SHP77 (cell line): ENCODE measurements at regions not wholly inside any gene's neighbourhood (a gene's known extent, or its start where the extent isn't known, plus 50 kb on each side); places are given as distances from the start of the nearest gene placed in this dataset.
"Not testable (repeated sequence)": the region's sequence is repeated elsewhere in the genome, so short reads cannot be mapped to it uniquely, and the experiment has no call there.

Experiments
- DNase-seq, 2 experiments: peaks; one replicate each; lab custom pipeline; 2025; lab: John Stamatoyannopoulos, UW

DNA sequence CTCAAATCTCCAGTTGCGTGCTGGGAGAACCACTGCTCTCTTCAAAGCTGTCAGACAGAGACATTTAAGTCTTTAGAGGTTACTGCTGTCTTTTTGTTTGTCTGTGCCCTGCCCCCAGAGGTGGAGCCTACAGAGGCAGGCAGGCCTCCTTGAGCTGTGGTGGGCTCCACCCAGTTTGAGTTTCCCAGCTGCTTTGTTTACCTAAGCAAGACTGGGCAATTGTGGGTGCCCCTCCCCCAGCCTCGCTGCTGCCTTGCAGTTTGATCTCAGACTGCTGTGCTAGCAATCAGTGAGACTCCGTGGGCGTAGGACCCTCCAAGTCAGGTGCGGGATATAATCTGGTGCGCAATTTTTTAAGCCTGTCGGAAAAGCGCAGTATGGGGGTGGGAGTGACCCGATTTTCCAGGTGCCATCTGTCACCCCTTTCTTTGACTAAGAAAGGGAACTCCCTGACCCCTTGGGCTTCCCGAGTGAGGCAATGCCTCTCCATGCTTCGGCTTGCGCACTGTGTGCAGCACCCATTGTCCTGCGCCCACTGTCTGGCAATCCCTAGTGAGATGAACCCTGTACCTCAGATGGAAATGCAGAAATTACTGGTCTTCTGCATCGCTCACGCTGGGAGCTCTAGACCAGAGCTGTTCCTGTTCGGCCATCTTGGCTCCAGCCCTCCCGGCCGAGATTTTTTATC, 414.8 kb upstream of the SYNCRIP start:
- peak; percentile 10 to 46 for DNase-seq

DNA sequence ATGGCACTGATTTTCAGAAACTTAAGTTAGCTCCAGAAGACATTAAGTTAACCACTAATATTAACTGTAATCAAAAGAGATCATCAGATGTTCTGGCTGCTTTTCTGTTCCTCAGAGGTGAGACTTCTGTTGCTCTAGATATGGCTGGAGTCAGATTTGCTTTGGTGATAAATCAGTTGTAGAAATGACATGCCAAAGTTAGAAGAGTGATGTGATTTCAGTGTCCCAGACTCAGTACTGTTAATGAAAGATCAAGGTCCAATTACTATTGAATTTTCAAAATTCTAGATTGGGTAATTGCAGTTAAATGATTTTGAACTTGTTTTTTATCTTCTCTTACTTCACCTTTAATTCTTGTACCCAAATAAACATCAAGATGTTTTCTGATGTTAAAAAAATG, 402.4 kb upstream of the SYNCRIP start:
- no peak for DNase-seq

DNA sequence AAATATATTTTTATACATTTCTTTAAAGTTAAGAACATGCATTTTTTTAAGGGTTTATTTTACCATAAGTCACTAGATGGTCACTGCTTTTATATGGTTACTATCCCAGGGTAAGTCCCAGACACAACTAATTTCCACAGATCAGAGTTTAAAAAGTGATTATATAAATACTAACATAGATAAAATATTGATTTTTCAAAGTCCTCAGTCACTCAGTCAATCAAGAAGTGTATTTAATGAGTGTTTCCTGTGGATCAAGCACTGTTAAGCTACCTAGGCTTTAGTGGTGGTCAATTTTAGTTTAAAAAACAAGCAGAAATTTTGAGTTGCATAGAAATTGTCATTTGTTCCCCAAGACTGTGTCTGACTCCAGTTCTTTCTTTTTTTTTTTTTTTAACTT, 399.5 kb upstream of the SYNCRIP start:
- no peak for DNase-seq

DNA sequence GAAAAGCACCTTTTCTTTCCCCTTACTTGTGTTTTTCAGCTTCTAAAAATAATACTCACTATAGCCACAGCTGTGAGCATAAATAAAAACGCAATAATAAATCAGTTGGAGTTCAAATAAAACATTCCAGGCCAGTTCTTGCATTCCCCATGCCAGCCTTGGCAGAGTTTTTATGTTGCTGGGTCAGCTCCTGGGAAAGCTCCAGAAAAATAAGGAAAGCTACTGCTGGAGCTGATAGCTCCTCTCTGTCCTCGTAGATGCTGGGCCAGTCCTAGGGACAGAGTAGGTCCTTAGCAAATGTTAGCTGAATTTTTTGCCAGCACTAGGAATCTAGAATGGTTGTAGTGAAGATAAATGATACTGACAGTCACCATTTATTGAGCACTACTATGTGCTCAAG, 389.0 kb upstream of the SYNCRIP start:
- no peak for DNase-seq

DNA sequence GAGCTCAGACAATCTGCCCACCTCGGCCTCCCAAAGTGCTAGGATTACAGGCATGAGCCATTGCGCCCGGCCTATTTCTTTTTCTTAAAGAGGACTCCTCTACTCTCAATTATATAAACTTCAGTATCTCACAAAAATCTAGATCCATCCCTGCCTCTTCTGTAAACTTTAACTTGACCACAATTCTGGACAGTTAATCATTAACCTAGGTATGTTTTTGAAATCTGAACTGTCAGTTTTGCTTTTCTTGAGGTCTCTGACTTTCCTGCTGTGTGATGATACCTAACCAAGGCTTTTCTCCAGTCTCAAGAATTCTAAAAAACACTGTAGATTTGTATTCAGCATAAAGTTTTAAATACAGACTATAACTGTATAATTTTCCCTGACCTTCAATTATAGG, 388.2 kb upstream of the SYNCRIP start:
- no peak for DNase-seq

DNA sequence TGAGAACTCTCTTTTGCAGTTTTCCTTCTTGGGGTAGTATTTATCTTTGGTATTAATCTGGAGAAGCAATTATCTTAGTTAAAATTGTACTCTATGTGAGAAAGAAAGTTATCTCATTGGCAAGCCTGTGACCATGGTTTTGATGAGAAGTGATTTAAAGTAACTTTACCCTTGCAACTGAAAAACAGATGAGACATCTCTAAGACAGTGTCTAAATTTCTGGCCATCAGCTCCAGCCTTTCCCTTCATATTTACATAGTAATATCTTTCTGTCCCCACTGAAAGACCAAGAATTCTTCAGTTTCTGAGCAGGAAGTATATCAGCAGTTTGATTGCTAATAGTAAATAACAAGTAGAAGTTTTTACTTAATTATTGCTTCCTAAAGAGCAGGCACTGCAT, 386.1 kb upstream of the SYNCRIP start:
- no peak for DNase-seq

DNA sequence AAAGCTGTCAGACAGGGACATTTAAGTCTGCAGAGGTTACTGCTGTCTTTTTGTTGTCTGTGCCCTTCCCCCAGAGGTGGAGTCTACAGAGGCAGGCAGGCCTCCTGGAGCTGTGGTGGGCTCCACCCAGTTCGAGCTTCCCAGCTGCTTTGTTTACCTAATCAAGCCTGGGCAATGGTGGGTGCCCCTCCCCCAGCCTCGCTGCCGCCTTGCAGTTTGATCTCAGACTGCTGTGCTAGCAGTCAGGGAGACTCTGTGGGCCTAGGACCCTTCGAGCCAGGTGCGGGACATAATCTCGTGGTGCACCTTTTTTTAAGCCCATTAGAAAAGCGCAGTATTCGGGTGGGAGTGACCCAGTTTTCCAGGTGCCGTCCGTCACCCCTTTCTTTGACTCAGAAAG, 384.2 kb upstream of the SYNCRIP start:
- not testable (repeated sequence) for DNase-seq

DNA sequence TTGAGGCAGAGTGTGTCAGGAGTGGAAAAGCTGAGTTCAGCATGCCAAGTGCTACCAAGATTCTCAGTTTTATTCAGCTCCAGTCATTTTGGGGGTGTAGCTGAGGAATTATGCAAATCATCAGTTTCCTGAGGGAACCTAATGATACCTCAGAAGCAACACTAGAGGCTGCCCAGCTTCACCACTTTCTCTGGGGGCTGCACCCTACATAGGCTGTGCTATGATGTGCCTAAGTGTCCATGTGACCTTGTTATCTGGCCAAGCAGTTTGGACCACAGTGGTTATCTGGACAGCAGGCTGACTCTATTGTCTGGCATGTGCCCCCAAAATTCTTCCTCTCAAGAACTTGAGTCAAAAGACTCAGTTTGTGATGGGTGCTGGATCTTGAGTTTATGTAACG, 374.6 kb upstream of the SYNCRIP start:
- DNase-seq = no peak

DNA sequence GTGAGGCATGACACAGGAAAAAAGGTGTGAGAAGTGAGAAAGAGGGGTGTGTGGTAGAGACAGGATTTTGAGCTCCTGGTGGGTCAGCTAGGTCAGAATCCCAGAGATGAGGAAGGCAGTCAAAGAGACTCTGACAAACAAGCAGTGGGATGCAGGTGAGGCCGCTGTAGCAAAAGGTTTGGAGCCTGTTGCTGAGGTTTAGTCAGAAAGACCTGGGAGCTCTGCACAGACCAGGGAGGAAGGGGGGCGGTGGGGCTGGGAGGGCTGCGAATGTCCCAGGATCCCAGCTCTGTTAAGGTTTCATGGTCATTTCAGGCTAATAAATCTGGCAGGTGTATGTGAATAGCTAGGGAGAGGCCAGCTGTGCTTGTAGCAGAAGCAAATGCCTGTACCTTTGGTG, 373.9 kb upstream of the SYNCRIP start:
- DNase-seq = no peak

DNA sequence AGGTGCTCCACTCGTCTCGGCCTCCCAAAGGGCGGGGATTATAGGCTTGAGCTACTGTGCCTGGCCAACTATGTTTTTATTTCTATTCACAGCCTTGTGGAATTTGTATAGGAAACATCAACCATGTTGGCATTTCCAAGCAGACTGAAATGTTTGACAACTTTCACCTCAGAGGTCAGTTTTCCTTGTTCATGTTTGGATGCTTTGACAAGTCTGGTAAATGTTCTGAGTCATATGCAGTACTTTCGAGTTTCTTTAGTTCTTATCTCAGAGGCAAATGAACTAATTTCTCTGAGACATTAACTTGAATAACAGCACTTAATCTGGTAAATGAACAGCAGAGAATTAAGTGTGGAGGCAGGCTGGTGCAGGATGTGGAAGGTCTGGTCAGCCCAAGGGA, 373.4 kb upstream of the SYNCRIP start:
- no peak for DNase-seq

DNA sequence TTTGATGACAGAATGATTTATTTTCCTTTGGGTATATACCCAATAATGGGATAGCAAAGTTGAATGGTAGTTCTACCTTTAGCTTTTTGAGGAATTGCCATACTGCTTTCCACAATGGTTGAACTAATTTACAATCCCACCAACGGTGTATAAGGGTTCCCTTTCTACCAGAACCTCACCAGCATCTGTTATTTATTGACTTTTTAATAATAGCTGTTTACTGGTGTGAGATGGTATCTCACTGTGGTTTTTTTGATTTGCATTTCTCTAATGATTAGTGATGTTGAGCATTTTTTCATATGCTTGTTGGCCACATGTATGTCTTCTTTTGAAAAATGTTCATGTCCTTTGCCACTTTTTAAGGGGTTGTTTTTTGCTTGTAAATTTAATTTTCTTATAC, 370.3 kb upstream of the SYNCRIP start:
- DNase-seq = not testable (repeated sequence)

DNA sequence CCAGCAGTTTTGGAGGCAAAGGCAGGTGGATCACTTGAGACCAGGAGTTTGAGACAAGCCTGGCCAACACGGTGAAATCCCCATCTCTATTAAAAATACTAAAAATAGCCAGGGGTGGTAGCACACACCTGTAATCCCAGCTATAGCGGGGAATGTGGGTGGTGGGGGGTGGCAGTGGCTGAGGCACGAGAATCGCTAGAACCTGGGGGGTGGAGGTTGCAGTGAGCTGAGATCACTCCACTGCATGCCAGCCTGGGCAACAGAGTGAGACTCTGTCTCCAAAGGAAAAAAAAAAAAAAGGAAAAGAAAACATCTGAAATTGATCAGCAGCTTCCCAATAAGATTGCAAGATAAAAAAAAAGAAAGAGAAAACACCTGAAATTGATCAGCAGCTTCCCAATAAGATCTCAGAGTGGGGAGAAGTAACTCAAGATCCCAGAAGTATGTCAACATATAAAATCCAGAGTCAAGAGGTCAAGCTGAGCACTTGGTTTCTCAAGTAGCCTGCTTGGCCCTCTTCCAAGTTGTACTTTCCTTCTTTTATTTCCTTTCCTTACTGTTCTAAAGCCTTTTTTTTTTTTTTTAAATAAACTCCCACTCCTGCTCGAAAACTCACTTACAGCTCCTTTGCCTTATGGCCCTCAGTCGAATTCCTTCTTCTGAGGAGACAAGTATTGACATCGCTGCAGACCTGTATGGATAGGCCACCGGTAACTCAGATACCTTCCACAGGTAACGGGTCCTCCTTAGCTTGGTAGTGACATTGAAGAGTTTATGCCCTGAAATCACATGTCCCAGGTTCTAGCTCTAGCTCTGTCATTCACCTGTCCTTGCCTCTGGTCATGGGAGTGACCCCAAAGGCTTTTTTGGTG, 368.5 kb upstream of the SYNCRIP start:
- no peak for DNase-seq

DNA sequence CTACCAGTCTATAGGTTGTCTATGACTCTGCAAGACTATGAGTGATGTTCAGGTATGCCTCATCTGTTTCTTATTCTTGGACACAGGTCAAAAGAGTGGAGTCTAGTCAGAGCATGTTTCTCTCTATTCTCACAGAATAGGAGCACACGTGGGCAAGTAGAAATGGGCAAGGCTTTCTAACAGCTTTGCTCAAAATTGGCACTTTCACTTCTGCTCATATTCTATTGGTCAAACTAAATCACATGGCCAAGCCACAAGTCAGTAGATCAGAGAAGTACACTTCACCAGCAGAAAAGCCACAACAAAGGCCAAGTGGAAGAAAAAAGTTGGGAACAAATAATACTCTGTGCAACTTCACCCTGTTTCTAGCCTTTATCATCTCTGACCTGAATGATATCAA, 354.5 kb upstream of the SYNCRIP start:
- DNase-seq = no peak

DNA sequence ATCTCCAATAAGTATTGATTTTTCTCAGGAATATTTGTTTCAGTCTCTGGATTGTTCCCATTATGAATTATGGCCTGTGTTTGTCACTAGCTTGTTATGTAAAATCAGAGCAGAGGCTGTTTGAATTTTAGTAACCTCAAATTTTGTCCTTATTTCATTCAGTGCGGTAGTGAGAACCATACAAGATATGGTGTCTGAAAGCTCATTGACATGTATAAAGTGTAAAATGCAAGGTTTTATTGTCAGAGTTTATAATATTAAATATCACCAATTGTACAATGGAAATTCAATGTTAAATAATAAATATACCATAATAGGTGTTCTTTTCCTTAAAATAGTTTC, 353.3 kb upstream of the SYNCRIP start:
- DNase-seq = no peak

DNA sequence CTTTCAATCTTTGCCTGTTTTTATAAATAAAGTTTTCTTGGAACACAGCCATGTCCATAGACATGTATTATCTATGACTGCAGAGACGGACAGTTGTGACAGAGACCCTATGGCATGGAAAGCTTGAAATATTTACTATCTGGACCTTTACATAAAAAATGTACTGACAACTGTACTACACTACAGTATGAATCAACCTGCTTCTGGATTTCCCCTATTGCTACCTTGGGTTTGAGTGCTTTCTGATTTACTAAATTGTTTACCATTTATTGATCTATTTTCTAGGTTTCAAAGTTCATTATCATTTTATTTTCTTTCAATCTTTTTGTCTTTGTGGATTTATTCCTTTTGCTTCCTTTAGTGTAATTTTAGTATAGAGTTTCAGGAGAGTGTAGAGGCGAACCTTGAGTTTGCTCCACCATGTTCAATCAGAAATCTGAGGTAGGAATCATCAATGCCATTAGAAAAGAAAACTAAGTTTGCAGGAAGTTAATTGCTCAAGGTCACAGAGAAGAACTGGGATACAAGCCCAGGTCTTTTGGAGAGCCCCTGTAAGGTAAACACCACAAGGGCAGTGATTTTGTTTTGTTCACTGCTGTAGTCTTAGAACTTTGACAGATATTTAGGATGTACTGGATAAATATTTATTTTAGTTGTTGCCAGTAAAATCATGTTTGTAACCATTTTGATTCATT, 352.8 kb upstream of the SYNCRIP start:
- DNase-seq = no peak

DNA sequence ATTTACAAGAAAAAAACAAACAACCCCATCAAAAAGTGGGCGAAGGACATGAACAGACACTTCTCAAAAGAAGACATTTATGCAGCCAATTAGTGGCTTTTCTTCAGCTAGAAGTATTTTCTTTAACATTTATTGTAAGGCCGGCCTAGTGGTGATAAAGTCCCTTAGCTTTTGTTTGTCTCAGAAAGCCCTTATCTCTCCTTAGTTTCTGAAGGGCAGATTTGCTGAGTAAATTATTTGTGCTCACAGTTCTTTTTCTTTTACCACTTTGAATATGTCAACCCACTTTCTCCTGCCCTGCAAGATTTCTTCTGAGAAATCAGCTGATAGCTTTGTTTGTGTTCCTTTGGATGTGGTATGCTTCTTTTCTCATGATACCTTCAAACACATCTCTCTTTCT, 344.0 kb upstream of the SYNCRIP start:
- DNase-seq = no peak

DNA sequence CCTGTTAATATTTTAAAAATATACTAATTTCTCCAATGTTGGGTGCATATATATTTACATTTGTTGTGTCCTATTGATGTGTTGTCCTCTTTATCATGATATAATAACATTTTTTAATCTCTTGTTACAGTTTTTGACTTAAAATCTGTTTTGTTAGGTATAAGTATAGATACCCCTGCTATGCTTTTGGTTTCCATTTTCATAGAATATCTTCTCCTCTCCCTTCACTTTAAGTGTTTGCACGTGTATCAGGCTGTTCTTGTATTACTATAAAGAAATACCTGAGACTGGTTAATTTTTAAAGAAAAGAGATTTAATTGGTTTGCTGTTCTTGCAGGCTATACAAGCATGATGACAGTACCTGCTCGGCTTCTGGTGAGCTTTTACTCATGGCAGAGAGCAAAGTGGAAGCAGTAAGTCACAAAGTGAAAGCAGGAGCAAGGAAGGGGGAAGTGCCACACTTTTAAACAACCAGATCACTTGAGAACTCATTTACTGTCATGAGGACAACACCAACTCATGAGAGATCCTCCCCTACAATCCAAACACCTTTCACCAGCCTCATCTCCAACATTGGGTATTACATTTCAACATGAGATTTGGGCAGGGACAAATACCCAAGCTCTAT, 340.5 kb upstream of the SYNCRIP start:
- no peak for DNase-seq

DNA sequence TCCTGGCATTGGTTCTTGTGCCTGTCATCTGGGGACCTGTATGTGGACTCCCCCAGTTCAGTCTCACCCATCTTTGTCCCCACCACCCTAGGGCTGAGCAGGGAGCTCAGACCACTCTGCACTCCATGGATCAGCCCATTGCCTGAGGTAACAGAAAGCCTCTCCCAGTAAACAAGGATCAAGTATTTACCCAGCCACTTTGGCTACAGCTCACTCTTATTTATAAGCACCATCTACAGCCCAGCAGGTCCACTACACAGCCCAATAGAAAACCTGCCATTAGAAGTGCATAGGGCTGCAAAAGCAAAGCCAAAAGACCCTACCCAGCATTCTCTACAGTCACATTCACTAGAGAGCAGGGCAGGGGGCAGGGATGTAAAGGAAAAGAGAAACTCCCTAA, 335.0 kb upstream of the SYNCRIP start:
- DNase-seq = no peak

DNA sequence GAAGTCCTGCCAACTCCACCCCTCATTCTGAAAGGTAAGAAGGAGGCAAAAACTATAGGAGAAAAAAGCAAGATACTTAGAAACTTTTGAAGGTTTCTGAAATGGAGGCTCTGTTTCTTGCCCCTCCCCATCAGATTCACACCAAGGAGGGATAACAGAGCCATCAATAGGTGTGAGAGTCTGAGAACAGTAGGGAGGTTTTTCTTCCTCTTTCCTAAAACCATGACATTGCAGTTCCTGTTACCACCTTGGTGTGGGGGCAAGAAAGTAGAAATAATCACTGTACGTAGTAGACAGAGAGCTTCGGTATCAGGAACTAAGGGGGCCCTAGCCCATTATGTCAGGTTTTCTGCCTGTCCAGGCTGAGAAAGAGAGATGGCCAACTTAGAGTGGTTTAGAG, 333.3 kb upstream of the SYNCRIP start:
- DNase-seq = no peak

DNA sequence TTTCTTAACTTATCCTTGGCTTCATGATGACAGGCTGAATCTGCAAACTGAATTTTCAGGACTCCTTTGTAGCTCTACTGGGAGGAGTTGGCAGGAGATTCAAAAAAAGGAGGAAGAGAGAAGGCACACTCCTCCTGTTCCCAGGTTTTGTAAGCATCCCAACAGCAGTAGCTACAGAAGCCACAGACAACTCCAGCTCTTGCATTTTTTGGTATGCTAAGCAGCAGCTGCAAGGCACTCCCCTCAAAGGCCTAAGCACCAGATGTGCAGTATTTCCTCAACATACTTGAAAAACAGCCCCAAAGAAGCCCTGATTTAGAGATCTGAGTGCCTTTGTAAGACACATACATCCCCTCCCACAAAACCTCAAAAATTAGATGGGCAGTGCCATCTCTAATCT, 328.6 kb upstream of the SYNCRIP start:
- no peak for DNase-seq

DNA sequence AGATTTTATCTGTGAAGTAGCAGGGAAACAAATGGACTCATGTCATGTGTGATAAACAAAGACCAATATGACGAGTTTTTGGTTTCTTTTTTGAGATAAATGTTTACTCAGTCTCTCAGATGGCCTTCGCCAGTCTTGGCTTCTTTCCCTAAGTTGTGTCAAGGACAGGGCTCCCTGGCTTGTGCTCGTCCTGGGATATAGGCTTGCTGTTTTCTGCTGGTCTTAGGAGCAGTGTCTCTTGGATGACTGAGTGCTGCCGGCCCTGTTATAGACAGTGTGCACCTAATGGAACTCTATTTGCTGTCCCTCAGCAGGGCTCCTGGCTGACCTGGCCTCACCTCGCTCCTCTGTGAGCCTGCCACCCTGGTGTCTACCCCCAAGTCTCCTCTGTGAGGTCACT, 324.1 kb upstream of the SYNCRIP start:
- DNase-seq = no peak

DNA sequence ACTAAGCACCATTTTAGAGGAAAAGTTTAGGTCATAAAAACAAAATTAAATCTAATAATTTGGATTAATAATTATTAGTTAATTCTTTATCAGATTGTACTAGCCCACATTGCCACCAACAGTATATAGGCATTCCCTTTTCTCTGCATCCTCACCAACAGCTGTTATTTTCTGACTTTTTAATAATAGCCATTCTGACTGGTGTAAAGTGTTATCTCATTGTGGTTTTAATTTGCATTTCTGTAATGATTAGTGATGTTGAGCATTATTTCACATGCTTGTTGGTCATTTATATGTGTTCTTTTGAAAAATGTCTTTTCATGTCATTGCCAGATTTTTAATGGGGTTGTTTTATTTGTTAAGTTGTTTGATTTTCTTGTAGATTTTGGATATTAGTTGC, 319.1 kb upstream of the SYNCRIP start:
- DNase-seq = no peak

DNA sequence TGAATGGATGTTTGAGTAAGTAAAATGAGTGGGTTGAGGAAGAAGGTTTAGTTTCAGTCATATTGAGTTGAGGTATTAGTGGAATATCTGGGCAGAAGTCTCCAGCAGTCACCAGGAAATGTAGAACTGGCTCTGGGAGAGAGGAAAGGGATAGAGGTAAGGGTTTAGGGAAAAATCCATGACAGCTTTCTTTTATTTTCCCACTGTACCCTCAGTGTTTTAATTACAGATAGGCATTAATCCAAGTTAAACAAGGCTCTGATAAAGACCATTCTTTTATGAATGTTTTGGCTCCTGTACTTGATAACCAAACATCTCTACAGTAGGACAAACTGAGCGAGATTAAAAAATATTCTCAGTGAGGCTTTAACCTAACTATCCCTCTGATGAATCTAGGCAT, 318.4 kb upstream of the SYNCRIP start:
- no peak for DNase-seq
